Activated gamma-delta T cell treated with anti-CD3 and anti-CD28 coated beads, Interleukin-2, amount 50 U/mL, for 16 hours (primary cell): ENCODE measurements at regions not wholly inside any gene's neighbourhood (a gene's known extent, or its start where the extent isn't known, plus 50 kb on each side); places are given as distances from the start of the nearest gene placed in this dataset.
"Not testable (repeated sequence)": the region's sequence is repeated elsewhere in the genome, so short reads cannot be mapped to it uniquely, and the experiment has no call there.

Experiments used
- DNase-seq: peaks from one replicate; pipeline ENCODE4 v3.0.0-alpha.2; 2020; ENCODE audit warnings: low read depth

DNA sequence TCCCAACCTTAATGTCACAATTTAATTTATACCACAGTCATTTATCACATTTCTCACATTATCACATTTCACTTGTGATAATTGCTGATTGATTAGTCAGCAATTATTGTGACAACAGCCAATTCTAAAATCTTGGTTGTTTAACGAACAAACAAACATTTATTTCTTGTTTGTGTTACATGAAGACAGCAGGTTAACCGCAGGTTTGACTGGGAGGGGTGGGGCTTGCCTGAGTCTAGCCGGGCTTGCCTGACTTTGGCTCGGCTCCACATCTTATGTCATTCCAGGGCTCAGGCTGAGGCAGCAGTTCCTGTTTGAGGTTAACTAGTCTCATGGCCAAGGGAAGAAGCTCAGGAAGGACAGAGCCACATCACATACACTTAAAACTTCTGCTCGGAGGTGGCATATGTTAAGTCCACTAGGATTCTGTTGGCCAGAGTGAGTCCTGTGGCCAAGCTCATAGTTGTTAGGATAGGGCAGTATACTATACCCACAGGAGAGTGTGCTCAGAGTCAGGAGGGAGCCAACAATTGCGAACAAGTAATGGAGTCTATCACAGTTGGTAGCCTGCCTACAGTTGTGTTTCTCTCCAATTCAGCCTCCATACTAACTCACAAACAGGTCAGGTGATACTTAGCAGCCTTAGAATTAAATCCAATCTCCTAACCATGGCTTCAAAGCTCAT, 90.0 kb upstream of the IFNGR1 start:
- no peak for DNase-seq

GRCh38 chr6:137307163-137307854, 88.1 kb upstream of the IFNGR1 start:
- DNase-seq, result no peak

- no peak for DNase-seq
Measured at GRCh38 chr6:137305691-137306090, 86.5 kb upstream of the IFNGR1 start.

- no peak for DNase-seq
Measured at GRCh38 chr6:137304020-137304780, 85.0 kb upstream of the IFNGR1 start.

DNA sequence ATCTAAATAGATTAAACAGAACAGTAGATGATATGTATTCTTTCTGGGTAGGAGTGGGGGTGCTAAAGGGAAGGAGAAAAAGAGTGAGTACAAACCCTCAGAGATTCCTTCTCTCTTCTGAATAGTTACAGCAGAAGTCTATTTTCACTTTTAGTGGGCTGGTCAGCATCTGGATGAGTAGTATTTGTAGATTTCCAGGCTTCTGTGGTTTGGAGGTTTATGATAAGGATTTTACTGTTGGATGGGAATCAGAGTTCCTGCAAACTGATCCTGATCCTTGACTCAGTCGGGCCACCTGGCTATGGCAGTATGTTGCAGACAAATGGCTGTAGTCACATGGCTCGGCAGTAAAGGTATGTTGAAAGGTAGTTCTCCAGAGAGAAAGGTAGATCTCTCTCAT, 84.3 kb upstream of the IFNGR1 start:
- no peak for DNase-seq

DNA sequence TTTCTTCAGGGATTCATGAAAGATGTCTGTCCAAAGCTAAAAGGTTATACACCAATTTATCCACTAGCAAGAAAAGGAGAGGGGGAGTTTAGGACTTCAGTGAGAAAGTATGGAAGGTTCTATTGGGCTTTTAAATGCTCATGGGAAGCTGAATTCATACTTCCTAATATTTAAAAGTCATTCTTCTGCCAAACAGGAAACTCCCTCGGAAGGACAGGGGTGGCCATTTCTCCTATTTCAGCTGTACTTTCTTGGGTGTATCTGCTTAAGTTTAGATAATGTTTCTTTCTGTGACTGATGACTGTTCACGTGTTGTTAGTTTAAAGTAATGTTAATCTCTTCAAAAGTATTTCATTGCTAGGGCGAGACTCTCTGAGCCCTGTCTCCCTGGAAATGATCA, 80.5 kb upstream of the IFNGR1 start:
- no peak for DNase-seq

- DNase-seq, result no peak
Measured at GRCh38 chr6:137297887-137298286, 78.7 kb upstream of the IFNGR1 start.

DNA sequence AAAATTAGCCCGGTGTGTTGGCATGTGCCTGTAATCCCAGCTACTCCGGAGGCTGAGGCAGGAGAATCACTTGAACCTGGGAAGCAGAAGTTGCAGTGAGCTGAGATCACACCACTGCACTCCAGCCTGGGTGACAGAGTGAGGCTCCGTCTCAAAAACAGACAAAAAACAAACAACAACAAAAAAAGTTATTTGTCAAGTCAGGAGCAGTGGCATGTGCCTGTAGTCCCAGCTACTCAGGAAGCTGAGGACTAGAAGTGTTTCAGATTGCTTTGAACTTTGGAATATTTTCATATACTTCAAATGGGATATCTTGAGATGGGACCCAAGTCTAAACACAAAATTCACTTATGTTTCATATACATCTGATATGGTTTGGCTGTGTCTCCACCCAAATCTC, 73.1 kb upstream of the IFNGR1 start:
- not testable (repeated sequence) for DNase-seq

GRCh38 chr6:137291441-137291840, 72.3 kb upstream of the IFNGR1 start:
- DNase-seq, result no peak

GRCh38 chr6:137290601-137291261, 71.5 kb upstream of the IFNGR1 start:
- no peak for DNase-seq

- no peak for DNase-seq
Measured at GRCh38 chr6:137286916-137287315, 67.7 kb upstream of the IFNGR1 start.

DNA sequence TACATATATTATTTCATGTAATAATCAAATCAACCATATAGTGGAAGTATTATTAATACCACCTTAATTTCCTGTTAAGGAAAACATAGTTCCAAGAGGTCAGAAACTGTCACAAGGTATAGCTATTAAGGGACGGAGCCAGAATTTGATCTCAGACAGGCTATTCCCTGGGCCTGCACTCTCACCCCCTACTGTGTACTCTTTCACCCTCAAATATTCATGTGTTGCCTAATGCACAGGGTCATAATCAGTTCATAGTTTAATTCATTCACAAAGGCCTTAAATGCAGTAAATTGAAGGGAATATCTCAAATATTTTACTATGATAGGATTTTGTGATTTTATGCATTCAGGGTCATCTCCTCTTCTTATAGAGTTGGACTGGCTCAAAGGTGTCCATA, 67.2 kb upstream of the IFNGR1 start:
- no peak for DNase-seq

DNA sequence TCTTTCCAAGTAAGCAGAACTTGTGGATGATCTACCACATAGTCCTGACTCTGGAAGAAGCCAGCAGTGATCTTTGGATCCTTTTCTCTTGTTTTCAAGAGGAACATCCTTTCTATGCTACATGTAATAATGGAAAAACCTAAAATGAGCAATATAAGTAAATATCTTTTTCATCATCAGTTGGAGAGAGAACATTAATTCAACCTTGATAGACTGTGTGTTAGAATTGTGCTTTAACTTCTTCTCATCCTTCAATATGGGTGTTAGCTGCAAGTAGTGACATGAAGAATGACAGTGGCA, 65.6 kb upstream of the IFNGR1 start:
- no peak for DNase-seq

GRCh38 chr6:137283940-137284810, 65.0 kb upstream of the IFNGR1 start:
- no peak for DNase-seq

DNA sequence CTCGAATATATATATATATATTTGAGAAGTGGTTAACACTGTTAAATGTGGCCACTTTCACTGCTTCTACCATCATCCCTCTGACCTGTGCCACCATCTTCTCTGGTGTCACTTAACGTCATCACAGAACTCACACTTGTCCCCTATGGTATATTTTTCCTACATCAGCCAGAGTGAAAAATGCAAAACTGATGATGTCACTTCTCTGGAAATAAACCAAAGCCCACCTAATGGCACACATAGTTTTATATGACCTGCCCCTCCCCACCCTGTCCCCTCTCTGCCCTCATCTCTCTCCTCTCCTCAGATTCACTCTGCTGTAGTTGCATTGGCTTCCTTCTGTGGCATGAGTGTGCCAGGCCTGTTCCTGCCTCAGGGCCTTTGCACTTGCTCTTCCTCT, 63.9 kb upstream of the IFNGR1 start:
- DNase-seq, result no peak

DNA sequence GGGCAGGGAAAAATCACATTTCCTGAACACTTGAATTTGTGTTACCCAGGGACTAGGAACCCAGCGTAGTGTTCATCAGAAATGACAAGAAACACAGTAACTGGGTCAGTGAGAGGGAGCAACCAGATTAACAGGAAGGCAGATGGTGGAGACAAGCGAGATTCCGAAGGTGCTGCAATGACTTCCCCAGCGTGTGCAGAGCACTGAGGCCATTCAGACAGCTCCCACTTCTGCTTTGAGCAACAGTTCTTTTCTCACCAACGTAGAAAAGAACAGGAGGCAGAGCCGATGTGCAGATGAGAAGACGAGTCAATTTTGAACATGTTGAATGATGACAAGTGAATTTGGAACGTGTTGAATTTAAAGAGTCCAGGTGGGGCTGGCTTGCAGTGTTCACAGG, 63.1 kb upstream of the IFNGR1 start:
- no peak for DNase-seq

DNA sequence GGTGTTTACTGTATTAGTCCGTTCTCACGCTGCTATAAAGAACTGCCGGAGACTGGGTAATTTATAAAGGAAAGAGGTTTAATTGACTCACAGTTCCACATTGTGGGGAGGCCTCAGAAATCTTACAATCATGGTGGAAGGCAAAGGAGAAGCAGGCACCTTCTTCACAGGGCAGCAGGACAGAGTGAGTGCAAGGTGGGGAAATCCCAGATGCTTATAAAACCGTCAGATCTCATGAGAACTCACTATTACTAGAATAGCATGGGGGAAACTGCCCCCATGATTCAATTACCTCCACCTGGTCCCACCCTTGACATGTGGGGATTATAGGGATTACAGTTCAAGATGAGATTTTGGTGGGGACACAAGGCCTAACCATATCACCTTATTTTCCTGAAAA, 60.1 kb upstream of the IFNGR1 start:
- not testable (repeated sequence) for DNase-seq

DNA sequence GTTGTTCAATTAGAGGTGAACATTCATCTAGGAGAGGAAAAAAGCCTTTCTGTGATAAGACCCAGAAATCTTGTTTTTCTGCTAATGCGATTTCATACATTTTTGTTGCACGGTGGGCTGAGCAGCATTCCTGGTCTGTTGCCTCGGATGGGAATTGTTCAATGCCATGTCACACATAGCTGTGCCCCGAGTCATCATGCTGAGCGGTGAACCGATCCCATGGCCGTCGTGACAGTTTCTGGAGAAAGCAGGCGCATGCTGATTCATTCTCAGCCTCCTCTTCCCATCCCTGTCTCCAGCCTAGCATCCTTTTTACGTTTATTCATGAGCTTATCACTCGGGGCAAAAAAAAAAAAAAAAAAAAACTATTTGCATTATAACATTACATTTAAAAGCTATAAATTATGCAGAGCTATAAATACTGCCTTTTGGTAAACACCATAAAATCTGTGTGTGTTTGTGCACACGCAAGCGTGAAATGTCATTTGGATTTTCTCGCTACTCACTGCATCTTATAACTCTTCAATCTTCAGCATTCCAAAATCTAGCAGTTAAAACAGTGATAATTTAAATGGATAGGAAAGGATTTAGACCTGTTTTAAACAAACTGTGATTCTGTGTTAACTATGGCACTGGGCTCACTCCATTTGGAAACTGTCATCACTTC, 58.9 kb upstream of the IFNGR1 start:
- no peak for DNase-seq

DNA sequence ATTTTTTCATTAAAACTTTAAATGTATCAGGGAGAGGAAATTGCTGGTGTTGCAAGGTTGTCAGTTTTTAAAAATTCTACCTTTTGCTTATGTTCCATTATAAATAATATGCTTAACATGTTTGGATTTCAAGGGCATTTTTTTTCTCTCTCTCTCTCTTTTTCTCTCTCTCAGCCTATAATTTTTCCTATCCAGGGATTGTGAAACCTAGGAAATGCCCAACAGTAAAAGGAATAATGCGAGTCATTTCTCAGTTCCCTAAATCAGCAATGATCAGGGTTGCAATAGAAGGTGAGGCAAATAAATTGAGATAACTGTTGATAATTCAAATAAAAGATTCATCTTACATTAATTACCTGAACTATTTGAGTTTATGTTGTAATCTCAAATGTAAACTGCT, 53.2 kb upstream of the IFNGR1 start:
- no peak for DNase-seq

DNA sequence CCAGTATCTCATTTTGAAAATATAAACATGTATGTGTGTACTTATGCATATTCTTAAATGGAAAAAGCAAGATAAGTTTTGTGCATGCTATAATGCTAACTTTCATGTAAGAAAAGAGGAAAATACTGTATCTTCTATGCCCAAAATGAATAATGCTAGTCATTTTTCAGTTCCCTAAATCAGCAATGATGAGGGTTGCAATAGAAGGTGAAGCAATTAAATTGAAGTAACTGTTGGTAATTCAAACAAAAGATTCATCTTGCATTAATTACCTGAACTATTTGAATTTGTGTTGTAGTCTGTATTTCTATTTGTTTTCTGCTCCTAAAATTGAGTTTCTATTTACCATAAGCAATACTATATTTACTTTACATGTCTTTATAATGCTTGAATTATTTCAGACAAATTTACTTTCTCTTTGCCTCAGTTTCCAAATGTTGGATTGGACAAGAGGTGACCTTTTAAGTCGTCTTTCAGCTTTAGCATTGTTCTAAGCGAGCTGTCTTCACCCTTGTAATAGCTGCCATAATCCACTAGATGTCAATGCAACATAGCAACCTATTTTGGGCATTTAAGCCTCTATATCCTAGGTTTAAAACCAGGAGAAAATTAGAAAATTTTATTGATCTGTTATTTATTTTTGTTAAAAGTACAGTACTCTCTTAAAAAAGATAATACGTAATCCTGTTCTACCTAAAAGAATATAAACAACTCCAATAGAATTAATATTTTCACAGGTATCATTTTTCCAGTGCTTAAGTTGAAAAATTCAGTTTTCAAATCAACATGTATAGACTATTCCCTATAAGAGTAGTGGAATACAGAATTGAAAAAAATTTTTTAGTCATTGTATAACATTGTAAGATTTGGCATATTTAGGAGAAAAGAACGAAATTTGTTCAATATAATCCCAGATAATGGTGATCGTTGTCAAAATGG, 52.3 kb upstream of the IFNGR1 start:
- DNase-seq, result no peak
